NCI-H2107 treated with DMSO at 0.1 percent for 48 hours (cell line): ENCODE measurements at regions not wholly inside any gene's neighbourhood (a gene's known extent, or its start where the extent isn't known, plus 50 kb on each side); places are given as distances from the start of the nearest gene placed in this dataset.

Experiments used
- DNase-seq: peaks from one replicate; lab custom pipeline; 2025; ENCODE audit not compliant: unreplicated experiment; lab: John Stamatoyannopoulos, UW

DNA sequence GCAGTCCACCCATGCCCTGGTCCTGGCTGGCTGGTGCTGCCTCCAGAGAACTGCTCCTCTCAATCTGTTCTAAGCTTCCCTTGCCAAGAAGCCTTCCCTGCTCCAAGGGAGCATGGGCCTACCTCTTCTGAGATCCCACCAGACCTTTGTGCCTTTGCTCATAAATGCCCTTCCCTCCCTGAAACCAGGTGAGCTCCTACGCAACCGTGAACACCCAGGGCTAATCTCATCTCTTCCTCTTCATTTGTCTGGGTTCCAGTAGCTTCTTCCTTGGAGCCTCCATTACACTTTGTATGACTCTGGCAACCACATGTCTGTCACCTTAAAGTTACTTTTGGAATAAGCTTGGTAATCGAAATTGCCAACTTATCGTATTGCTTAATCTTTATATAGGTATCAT lies 270.6 kb downstream of the PBX3 start:
- DNase-seq: no peak

DNA sequence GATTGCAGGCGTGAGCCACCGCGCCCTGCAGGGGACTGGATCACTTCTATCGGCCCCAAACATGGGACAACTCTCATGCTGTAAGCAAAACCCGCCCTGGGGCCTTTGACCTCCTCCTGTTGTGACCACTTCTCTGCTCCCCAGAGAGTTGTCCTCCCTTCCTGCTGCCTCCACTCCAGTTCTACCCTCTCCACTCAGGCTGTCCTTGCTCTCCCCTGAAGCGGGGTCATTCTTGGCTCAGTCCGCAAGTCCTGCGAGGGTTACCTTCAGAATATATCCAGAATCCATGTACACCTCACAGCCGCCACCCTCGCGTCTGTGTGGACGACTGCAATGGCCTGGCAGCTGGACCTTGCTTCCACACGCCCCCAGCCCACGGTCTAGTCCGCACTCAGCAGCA lies 273.7 kb downstream of the PBX3 start:
- DNase-seq: no peak

DNA sequence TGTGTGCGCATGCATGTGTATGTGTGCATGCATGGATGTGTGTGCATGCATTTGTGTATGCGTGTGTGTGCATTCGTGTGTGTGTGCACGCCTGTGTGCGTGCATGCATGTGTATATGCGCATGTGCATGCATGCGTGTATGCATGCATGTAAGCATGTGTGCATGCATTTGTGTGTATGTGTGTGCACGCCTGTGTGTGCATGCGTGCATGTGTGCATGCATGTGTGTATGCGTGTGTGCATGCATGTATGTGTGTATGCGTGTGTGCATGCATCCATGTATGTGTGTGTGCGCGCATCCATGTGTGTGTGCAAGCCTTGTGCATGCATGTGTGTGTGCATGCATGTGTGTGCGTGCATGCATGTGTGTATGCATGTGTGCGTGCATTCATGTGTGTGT lies 276.8 kb downstream of the PBX3 start:
- DNase-seq: no peak

DNA sequence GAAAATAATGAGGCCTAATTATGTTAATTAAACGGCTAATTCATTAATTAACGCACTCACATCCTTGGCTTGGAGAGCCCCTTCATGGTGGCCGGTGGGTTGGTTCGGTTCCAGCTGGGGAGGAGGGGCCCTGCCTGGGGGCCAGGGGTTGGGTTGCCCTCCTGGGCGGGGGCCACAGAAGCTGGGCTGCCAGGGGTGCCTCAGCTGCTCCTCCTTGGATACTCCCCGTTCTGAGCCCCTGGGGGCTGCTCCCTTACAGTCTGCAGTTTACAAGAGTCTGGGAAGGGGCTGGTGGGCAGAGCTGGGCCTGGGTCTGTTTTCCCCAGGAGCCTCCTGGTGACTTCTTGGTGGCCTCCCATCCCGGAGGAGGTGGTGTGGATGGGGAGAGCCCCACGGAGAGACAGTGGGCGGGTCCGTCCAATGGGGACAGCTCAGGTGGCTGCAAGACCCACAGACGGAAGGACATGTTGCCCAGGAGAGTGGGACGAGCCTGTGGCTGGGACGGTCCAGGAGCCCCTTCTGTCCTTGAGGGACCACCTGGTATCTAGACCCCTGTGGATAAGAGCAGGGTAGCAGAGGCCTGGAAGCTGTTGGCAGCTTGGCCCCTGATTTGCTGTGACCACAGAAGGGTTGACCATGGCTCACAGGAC lies 277.5 kb downstream of the PBX3 start:
- no peak for DNase-seq

DNA sequence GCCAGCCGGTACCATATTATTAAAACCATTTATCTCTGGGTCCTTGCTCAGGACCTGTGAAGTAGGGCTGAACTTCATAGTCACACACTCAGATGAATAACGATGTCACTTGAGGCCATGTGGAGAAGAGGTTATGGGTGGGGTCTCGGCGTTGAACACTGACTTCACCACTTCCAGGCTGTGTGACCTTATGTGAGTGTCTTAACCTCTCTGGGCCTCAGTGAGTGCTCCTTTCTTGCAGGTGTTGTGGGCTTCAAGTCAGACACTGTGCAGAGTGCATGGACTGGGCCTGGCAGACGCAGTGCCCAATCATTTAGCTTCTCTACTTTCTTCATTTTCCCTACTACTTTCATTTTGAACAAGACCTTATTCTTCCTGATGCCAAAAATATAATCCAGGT lies 278.8 kb downstream of the PBX3 start:
- no peak for DNase-seq

DNA sequence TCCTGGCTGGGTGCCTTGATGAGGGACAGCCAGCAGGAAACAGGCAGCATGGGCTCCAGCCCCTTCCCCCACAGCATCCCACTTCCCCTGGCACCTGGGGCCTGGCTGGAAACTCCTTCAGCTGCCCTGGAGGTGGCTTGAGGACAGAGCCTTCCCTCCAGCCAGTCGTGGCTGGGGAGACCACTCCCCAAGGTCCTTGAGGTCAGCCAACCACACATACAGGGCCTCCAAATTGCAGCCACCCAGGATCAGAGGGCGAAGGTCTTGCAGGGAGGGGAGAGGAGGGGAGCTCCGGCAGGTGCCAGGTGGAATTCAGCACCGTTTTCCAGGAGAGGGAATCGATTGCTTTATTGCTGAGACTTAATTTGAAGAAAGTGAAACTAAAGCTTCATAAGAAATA lies 280.4 kb downstream of the PBX3 start:
- no peak for DNase-seq

DNA sequence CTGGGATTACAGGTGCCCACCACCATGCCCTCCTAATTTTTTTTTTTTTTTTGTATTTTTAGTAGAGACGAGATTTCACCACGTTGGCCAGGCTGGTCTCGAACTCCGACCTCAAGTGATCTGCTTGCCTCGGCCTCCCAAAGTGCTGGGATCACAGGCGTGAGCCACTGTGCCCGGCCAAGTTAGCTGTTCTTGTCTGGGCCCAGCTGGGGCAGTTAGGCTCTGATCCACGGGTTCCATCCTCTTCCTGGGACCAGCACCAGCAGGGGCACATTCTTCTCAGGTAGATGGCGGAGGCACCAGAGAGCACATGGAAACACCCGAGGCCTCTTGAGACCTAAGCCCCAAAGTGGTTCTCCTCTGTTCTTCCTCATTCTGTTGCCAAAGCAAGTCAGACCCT lies 281.6 kb downstream of the PBX3 start:
- no peak for DNase-seq

DNA sequence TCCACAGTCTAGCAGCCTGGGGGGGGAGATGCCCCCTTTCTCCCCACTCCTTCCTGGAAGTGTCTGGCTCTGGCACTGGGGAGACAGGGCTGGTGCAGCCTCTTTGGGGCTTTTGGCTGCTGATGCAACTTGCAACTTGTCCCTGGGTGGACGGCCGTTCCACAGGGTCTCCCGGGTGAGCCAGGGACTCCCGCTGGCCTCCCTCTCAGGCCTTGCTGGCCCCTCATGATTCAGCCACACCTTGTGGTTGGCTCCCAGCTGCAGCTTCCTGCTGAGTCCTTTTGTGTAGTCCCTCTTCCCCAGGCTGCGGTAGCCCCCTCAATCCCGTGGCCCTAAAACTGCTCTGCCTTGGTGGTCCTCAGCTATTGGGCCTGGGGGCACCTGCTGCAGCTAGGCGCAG lies 283.5 kb downstream of the PBX3 start:
- DNase-seq: no peak

DNA sequence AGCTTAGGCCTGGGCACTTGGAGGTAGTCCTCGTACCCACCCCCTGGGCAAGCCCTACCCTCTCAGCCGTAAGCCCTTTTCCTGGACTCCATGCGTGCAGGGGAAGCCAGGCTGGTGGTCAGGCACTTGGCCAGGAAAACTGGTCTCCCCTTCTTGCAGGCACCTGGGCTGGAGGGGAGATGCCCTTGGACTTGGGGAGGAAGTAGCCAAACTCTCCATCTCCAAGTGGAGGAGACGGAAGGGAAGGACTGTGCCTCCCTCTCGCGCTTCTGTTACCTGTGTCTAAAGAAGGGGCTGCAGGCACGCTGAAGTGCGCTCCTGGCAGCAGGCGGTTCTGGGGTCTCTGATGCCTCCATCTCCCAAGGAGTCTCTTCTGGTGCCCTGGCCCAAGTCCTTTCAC lies 283.9 kb downstream of the PBX3 start:
- DNase-seq: no peak

DNA sequence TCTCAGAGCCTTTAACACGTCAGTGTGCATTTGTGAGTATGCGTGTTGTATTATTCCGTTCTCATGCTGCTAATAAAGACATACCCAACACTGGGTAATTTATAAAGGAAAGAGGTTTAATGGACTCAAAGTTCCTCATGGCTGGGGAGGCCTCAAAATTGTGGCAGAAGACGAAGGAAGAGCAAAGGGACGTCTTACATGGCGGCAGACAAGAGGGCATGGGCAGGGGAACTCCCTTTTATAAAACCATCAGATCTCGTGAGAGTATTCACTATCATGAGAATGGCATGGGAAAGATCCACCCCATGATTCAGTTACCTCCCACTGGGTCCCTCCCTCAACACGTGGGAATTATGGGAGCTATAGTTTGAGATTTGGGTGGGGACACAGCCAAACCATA lies 285.0 kb downstream of the PBX3 start:
- no peak for DNase-seq

DNA sequence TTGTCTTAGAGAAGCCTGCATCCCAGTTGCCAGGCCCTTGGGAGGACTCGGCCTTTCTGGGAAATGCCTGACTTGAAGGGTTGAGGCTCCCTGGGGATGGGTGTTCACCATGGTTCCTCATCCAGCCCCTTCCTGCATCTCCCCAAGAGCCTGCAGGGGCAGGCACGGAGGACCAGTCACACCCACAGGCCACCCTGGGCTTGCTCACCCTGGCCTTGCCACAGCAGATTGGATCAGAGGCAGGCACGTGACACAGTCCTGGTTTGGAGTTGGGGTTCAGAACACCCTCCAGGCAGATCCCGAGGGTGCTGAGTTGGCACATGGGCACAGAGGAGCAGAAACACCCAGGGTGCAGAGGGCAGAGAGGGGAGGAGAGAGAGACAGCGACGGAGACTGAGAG lies 286.1 kb downstream of the PBX3 start:
- DNase-seq: no peak

DNA sequence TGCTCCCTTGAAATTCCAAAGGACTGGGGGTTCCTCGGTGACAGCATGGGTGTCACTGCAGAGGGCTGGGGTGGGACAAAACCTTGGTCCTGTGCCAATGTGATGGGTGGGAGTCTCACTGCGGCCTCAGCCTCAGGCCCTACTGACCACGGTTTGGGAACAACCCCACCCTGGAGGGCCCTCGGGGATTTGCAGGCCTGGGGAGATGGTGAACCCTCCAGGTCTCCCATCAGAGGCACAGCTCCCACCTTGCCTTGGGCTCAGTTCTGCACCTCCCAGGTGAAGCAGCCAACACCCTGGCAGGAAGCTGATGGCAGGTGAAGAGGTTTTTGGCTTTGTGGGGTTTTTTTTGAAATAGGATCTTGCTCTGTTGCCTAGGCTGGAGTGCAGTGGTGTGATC lies 286.8 kb downstream of the PBX3 start:
- no peak for DNase-seq

DNA sequence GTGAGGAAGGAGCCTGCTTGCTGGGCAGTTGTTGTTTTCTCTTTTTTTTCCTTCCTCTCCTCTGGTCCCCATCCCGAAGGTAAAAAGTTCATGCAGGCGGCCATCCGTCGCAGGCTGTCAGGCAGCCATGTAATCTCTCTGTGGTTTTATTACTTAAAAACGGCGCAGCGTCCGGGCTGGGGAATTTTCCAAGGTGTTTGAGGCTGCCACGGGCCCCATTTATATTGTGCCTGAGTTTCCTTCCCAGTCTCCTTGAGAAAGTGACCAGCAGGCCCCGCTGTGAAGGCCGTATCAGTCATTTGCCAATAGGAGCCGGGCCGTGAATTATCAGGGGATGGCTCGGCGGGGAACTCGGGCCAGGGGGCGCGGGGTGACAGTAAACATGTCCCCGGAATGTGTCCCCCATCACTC lies 289.7 kb downstream of the PBX3 start:
- DNase-seq: no peak

DNA sequence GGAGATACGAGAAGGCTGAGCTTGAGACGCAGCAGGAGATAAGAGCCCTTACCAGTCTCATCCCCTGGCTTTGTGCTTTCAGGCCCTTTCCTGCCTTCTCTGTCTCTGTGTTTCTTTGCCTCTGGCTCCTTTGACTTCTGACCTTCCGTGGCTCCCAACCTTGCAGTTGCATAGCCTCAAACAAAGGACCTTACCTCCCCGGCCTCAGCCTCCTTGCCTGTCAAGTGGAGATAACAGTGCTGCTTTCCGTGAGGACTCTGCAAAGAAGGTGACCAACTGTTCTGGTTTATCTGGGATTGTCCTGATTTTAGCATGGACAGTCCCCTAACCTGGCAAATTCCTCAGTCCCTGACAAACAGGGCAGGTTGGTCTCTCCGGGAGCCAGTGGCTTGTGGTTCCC lies 287.8 kb upstream of the MVB12B start:
- DNase-seq: no peak

DNA sequence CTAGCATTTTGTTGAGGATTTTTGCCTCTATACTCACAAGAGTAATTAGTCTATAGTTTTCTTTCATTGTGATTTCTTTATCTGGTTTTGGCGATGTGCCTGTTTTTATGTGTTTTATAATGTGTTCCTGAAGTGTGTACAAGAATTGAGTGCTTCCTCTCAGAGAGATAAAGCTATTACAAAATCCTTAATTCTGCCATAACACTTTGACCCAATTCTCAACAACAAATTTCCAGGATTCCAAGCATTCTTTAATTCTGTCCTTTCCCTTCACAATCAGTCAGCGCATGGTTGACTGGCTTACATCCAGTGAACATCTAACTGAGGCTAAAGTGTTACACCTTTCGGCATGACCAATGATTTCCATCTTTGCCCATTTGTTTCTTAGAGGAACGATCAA lies 282.9 kb upstream of the MVB12B start:
- no peak for DNase-seq

DNA sequence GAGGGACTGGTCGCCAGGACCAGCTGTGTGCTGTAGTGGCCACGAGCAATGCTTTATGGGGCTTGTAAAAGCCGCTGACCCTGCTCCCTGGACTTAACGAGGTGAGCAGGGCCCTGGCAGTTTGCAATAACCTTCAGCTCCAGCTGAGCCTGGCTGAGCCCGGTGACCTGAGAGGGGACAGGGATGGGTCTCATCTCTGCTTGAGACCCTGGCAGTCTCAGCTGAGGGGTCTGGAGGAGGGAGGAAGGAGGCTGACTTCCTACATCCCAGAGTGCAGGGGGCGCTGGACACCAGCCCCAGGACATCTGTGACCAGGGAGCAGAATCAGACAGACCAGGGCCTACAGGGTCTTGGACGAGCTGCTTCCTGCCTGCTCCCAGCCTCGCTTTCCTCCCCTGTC lies 277.5 kb upstream of the MVB12B start:
- no peak for DNase-seq

DNA sequence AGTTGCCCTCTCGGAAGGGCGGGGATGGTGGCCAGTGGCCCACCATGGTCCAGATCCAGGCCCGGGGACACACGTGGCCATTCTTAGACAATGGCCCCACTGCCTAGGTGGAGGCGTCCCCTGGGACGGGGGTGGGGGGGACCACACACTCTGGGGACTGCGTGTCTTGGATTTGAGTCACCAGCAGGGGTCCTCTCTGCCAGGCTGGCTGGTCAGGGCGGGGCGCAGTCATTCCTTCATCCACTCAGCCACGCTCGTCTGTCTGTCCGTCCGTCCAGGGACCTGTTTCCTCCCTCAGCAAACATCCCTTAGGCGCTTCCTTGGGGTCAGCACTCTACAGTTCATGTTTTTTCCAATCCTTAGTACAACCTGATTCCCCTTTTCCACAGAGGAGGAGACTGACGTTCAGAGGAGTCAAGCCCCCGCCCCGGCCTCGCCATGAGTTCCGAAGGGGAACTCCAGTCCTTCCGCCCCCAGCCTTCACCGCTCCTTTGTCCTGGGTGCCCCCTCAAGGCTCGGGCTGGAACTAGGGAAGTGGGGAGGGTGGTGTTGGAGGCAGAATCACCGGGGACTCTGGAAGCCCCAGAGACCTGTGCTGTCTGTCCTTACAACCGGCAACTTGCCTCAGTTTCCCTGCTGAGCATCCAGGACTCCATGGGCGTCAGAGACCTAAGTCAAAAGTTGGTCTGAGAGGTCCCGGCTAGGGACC lies 276.6 kb upstream of the MVB12B start:
- DNase-seq: no peak

DNA sequence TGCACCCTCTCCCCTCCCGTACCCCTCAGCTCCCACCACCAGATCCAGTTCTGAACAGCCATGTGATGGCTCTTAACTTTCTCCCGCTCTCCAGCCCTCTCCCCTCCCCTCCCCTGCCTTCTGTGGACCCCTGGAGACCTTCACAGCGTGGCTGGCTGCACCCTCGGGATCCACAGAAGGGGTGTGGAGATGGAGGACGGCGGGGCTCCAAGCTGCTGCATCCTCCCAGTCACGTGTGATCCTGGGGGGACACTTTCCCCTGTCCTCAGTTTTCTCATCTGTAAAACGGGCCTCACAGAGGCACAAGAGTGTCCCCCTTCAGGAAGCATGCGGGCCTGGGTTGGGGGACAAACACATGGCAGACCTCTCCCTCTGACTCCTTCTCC lies 276.0 kb upstream of the MVB12B start:
- DNase-seq: no peak

DNA sequence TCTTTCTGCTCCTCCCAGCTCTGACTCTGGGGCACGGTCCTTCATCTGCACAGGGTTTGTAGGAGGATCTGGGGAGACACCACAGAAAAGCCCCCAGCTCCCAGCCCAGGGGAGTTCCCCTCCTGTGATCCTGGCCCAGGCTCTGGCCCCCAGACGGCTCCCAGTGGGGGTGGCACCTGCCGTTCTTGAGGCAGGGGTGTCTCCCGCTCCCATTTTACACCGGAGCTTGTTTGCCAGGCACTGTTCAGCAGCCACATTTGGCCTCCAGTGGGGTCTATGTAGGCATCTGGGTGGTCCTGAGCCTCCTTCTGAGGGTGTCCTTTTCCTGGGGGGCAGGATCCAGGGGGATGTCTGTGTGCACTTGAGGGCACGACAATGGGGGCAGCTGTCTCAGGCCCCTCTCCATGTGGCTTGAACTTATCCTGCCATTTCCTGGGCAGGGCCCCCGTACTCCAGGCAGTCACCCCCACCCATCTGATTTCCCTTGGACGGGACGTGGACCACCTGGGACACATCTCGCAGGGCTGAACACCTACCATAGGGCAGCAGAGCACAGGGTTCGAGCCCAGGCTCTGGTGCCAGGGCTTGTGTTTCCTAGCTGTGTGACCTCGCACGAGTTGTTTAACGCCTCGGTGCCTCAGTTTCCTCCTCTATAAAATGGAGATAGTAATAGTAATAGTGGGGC lies 275.0 kb upstream of the MVB12B start:
- no peak for DNase-seq

DNA sequence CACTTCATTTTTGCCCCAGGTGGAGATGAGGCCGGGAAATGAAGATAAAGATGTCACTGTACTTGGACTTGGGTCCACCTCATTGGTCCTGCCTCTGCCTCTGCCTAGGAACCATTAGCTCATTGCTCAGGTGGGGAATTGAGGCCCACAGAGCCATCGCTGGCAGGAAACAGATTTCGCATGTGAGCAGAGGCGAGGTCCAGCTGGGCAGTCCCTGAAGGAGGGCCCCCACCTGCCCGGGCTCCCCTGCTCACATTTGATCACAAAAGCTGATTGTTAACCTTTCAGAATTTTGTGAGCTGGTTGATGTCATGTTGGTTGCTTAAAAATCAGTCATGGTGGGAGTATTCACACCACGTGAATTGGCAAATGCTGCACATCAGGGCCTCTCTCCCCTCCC lies 273.8 kb upstream of the MVB12B start:
- DNase-seq: no peak

DNA sequence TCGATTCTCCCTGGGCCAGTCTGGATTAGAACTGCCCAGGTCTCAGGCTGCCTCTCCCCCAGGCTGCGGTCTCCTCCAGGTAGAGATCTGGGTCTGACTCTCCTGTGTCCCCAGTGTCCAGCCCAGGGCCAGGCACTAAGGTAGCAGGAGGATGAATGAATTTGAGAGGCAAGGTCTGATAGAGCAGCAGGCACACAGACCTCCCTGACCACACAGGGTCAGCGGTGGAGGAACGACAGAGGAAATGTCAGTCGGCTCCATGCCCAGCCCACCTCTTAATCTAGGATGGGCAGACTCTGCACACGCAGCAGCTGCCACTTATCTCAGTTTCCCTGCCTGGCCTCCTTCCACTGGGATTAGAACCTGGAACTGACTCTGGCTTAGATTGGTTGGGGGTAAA lies 272.7 kb upstream of the MVB12B start:
- no peak for DNase-seq

DNA sequence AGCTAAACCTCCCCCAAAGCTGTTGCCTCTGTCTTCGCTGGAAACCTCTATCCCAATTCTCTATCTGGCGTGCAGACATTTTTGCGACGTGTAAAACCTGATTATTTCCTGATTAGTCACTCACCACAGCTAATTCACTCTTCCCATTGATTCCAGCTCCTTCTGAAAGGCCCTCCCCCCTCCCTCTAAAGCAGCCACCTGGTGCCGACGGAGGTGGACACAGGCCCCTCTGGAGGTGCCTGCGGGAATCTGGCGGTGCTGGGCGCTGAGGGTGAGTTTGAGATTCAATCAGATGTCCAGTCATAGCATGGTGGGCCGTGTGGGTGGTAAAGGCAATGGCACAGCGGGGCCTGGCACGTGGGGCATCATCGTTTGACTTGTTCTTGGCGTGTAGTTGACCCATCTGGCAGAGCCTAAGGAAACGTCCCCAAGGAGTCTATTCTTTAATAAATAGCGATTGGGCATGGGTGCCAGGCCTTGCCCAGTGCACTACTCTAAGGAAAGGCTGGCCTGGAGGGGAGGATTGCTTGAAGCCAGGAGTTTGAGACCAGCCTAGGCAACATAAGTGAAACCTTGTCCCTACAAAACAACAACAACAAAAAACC lies 271.1 kb upstream of the MVB12B start:
- no peak for DNase-seq
